Ishikawa (cell line): ENCODE measurements at regions not wholly inside any gene's neighbourhood (a gene's known extent, or its start where the extent isn't known, plus 50 kb on each side); places are given as distances from the start of the nearest gene placed in this dataset.

ENCODE experiments used
- EP300 ChIP-seq: IDR thresholded peaks from 2 replicates; pipeline ENCODE4 v1.6.1; 2012; ENCODE audit warnings: borderline replicate concordance
- TCF12 ChIP-seq: IDR thresholded peaks from 2 replicates; pipeline ENCODE4 v1.6.1; 2012; ENCODE audit warnings: low read depth

DNA sequence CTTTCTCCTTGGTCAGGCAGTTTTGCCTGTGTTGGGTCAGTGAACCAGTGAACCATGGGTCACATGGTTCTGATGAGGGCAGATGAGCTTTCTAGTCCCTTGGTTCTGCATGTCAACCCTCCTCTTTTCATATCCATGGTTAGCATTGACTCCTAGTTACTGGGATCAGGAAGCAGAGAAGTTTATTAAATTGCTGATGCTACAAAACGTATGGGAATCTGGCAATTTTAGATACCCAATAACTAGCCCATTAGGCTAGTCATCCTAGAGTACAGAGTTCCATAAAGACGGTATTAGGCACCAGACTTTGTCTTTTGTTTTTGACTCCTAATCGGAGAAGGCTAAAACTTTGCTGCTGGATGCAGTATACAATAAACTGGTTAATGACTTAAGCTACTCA is 273.1 kb downstream of the ATPSCKMT start:
- no peak for TF ChIP-seq TCF12
- no peak for TF ChIP-seq EP300
